MCF 10A (cell line): ENCODE measurements at regions not wholly inside any gene's neighbourhood (a gene's known extent, or its start where the extent isn't known, plus 50 kb on each side); places are given as distances from the start of the nearest gene placed in this dataset.
"Not testable (repeated sequence)": the region's sequence is repeated elsewhere in the genome, so short reads cannot be mapped to it uniquely, and the experiment has no call there.

Experiments
- BruUV-seq: library from RNA; stranded (reverse); fragments of 400-500 nt; replicated peaks from 2 replicates; lab custom pipeline; 2021; lab: Mats Ljungman, UMichigan
- CTCF ChIA-PET: fragments of 300-600 bp; sonication (Branson Sonifier 250); formaldehyde crosslinking; extraction: SDS; loops from one replicate; lab custom pipeline; 2021; ENCODE audit warnings: antibody characterized with exemption, inconsistent platforms; lab: Yijun Ruan, JAX
- POLR2A ChIA-PET: fragments of 300-600, 350-650 bp; sonication (Branson Sonifier 250); formaldehyde crosslinking; extraction: SDS; loops from one replicate; lab custom pipeline; 2020; ENCODE audit warnings: antibody characterized with exemption, inconsistent platforms; lab: Yijun Ruan, JAX
- DNase-seq: peaks from one replicate; pipeline ENCODE4 v3.0.0-alpha.2; 2018; ENCODE audit not compliant: unreplicated experiment
- H3K27ac Mint-ChIP-seq: one replicate; pipeline ENCODE4 v1.8.0; 2022; ENCODE audit warnings: mild to moderate bottlenecking, low read depth, mixed read lengths; ENCODE audit not compliant: unreplicated experiment
- H3K27me3 Mint-ChIP-seq: one replicate; pipeline ENCODE4 v1.8.0; 2022; ENCODE audit warnings: mixed read lengths; ENCODE audit not compliant: insufficient read depth, unreplicated experiment
- H3K36me3 Mint-ChIP-seq: one replicate; pipeline ENCODE4 v1.8.0; 2022; ENCODE audit warnings: mild to moderate bottlenecking, moderate library complexity, mixed read lengths; ENCODE audit not compliant: insufficient read depth, unreplicated experiment
- H3K4me1 Mint-ChIP-seq: one replicate; pipeline ENCODE4 v1.8.0; 2022; ENCODE audit warnings: mixed read lengths; ENCODE audit not compliant: insufficient read depth, unreplicated experiment
- H3K4me3 Mint-ChIP-seq: one replicate; pipeline ENCODE4 v1.8.0; 2022; ENCODE audit warnings: mild to moderate bottlenecking, moderate library complexity, mixed read lengths; ENCODE audit not compliant: unreplicated experiment
- H3K9me3 Mint-ChIP-seq: one replicate; pipeline ENCODE4 v1.8.0; 2022; ENCODE audit warnings: mixed read lengths; ENCODE audit not compliant: unreplicated experiment
- intact Hi-C: fragments of 100-400 bp; cut with micrococcal nuclease; formaldehyde crosslinking; loops from 2 replicates; pipeline ENCODE4 v1.14.1; 2022
- TF ChIP-seq, protein P1 (sequence below): fragments of 200-600 bp; IDR thresholded peaks from one replicate; pipeline ENCODE4 v1.8.0; 2022; ENCODE audit warnings: antibody characterized with exemption, mild to moderate bottlenecking; ENCODE audit not compliant: unreplicated experiment

DNA sequence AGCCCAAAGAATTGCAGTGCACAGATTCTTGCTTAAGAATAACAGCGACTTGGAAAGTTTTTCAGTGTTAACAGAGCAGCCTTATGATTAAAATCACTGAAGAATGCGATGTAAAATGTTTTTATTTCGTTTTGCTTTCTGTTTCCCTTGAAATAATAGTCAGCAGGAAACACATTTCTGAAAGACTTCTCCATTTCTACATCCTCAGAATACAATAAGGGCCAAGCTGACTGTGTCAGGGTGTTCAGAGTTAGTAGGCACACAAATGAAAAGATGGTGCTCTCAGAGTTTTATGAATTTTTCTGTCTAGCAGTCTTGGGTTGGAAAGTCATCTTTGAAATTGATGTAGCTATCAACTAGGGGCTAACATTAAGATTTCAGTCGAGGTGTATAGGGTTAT, 582.9 kb upstream of the RBFOX1 start:
- Mint-ChIP-seq H3K27ac (no peak overlapping the region), H3K4me3 (no peak overlapping the region), H3K4me1 (no peaks in the 10 kb centered on the region), H3K27me3 (no peaks in the 10 kb centered on the region), H3K36me3 (no peaks in the 10 kb centered on the region), H3K9me3 (peaks cover 33% of the 10 kb centered on the region)
- DNase-seq = no peak
- intact Hi-C loops = no loop called here
- TF ChIP-seq, protein P1, sequence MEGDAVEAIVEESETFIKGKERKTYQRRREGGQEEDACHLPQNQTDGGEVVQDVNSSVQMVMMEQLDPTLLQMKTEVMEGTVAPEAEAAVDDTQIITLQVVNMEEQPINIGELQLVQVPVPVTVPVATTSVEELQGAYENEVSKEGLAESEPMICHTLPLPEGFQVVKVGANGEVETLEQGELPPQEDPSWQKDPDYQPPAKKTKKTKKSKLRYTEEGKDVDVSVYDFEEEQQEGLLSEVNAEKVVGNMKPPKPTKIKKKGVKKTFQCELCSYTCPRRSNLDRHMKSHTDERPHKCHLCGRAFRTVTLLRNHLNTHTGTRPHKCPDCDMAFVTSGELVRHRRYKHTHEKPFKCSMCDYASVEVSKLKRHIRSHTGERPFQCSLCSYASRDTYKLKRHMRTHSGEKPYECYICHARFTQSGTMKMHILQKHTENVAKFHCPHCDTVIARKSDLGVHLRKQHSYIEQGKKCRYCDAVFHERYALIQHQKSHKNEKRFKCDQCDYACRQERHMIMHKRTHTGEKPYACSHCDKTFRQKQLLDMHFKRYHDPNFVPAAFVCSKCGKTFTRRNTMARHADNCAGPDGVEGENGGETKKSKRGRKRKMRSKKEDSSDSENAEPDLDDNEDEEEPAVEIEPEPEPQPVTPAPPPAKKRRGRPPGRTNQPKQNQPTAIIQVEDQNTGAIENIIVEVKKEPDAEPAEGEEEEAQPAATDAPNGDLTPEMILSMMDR = no peak
- POLR2A ChIA-PET = no interaction called here
- CTCF ChIA-PET = interaction anchor here (0.6 kb wide), 1 partner anchor 1720 kb away, joined by 3 read pairs; no protein-coding TSS in a partner anchor
- BruUV-seq = no TSS peak

DNA sequence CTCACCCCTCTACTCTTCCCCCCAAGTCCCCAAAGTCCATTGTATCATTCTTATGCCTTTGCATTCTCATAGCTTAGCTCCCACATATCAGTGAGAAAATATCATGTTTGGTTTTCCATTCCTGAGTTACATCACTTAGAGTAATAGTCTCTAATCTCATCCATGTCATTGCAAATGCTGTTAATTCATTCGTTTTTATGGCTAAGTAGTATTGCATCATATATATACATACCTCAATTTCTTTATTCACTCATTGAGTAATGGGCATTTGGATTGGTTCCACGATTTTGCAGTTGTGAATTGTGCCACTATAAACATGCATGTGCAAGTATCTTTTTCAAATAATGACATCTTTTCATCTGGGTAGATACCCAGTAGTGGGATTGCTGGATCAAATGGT, 596.3 kb upstream of the RBFOX1 start:
- H3K4me1 Mint-ChIP-seq, CTCF ChIA-PET, H3K36me3 Mint-ChIP-seq, BruUV-seq, DNase-seq, H3K4me3 Mint-ChIP-seq, POLR2A ChIA-PET, H3K27ac Mint-ChIP-seq, intact Hi-C loops, H3K27me3 Mint-ChIP-seq: not testable (repeated sequence)
- H3K9me3 Mint-ChIP-seq = peaks cover 61% of the 10 kb centered on the region

DNA sequence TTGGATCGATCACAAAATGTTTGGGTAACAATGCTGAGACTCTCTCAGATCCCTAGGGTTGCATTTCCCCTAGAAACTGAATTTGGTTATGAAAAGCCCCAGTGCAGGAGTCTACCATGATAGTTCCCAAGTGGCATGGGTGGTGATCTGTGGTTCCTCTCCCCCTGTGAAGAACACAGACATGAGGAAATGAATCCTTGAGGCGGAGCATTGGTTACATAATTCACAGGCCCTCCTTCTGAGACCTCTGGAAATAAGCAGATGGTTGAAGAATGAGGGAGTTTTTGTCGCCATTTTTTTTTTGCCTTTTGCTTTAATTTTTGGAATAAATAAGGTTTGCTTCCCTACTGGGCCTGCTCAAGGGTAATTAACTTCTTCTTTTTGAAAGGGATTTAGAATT, 597.0 kb upstream of the RBFOX1 start:
- H3K4me1 Mint-ChIP-seq = no peaks in the 10 kb centered on the region
- no peak overlapping the region for H3K27ac Mint-ChIP-seq
- no peak for DNase-seq
- CTCF ChIA-PET = no interaction called here
- TF ChIP-seq, protein P1 = no peak
- no TSS peak for BruUV-seq
- H3K36me3 Mint-ChIP-seq = no peaks in the 10 kb centered on the region
- intact Hi-C loops = no loop called here
- H3K27me3 Mint-ChIP-seq = no peaks in the 10 kb centered on the region
- no peak overlapping the region for H3K4me3 Mint-ChIP-seq
- peaks cover 60% of the 10 kb centered on the region for H3K9me3 Mint-ChIP-seq
- POLR2A ChIA-PET = no interaction called here

DNA sequence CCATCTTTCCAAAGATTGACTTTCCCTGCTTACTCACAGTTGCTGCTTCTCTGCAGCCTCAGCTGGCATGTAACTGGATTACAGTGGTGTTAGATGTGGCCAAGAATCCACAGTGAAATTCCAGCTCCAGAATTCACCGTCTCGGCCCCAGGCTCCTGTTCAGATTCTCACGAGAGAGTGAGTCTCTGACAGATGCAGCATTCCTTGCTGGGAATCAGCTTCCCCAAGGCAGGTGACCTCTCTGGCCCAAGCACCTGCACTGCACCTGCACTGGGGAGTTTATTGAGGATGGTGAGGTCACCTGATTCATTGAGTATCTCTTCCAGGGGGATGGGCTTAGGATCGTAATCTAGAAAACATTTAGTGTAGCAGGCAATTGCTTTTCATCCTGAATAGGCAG, 600.5 kb upstream of the RBFOX1 start:
- no peak for DNase-seq
- CTCF ChIA-PET = no interaction called here
- TF ChIP-seq, protein P1 = no peak
- BruUV-seq = no TSS peak
- Mint-ChIP-seq H3K27ac (no peak overlapping the region), H3K9me3 (peaks cover 46% of the 10 kb centered on the region), H3K36me3 (no peaks in the 10 kb centered on the region), H3K4me3 (no peak overlapping the region), H3K4me1 (no peaks in the 10 kb centered on the region), H3K27me3 (no peaks in the 10 kb centered on the region)
- intact Hi-C loops = no loop called here
- POLR2A ChIA-PET = no interaction called here

DNA sequence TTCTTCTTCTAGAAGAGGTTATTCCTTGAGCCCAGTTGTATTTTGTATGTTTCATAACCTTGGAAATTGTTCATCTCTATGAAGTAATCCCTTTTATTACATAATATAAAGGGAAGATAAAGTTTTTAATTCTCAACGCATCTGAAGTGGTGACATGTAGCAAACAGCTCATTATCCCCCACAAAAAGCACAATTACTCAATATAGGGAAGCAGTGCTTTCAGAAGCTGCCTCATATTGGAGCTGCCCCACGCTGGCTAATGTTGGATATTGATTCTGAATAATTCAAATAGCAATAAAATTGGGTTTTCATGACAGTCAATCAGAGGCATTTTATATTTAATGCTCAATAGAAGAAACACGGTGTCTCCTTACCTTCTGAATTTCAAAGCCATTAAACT, 604.3 kb upstream of the RBFOX1 start:
- no peak overlapping the region for H3K27ac Mint-ChIP-seq
- no peaks in the 10 kb centered on the region for H3K36me3 Mint-ChIP-seq
- no TSS peak for BruUV-seq
- H3K27me3 Mint-ChIP-seq = no peaks in the 10 kb centered on the region
- H3K4me1 Mint-ChIP-seq = no peaks in the 10 kb centered on the region
- intact Hi-C loops = no loop called here
- ChIA-PET POLR2A (no interaction called here), CTCF (no interaction called here)
- no peak overlapping the region for H3K4me3 Mint-ChIP-seq
- no peak for DNase-seq
- TF ChIP-seq, protein P1 = no peak
- peaks cover 31% of the 10 kb centered on the region for H3K9me3 Mint-ChIP-seq
